Neural cell (in vitro differentiated cells): ENCODE measurements at regions not wholly inside any gene's neighbourhood (a gene's known extent, or its start where the extent isn't known, plus 50 kb on each side); places are given as distances from the start of the nearest gene placed in this dataset.

Experiments
- H2AFZ ChIP-seq: fragments of 200-600, 300-800 bp; sonication (generic), shearing (Covaris generic); 2 replicates; pipeline ENCODE4 v1.6.0; 2014; ENCODE audit warnings: low read depth, mild to moderate bottlenecking, antibody characterized with exemption, low read length, moderate library complexity
- H3F3A ChIP-seq: fragments of 200-600 bp; shearing (Covaris generic); 2 replicates; pipeline ENCODE4 v1.6.1; 2016; ENCODE audit warnings: mild to moderate bottlenecking, moderate library complexity, mixed read lengths, antibody characterized with exemption, low read length; ENCODE audit not compliant: insufficient read depth, poor library complexity, severe bottlenecking
- H3K27ac ChIP-seq: fragments of 200-600, 300-800 bp; sonication (generic), shearing (Covaris generic); 2 replicates; pipeline ENCODE4 v1.5.1; 2014; ENCODE audit warnings: mild to moderate bottlenecking, low read length, moderate library complexity
- H3K27me3 ChIP-seq: fragments of 300-800, 200-600 bp; sonication (generic), shearing (Covaris generic); 2 replicates; pipeline ENCODE4 v1.6.0; 2014; ENCODE audit warnings: mild to moderate bottlenecking, low read depth, low read length, moderate library complexity; ENCODE audit not compliant: insufficient read depth
- H3K36me3 ChIP-seq: fragments of 300-800, 200-600 bp; sonication (generic), shearing (Covaris generic); 2 replicates; pipeline ENCODE4 v1.5.1; 2014; ENCODE audit warnings: mild to moderate bottlenecking, antibody characterized with exemption, low read length, moderate library complexity; ENCODE audit not compliant: insufficient read depth
- H3K4me2 ChIP-seq: fragments of 300-800, 200-600 bp; sonication (generic), shearing (Covaris generic); 2 replicates; pipeline ENCODE4 v1.6.0; 2014; ENCODE audit warnings: mild to moderate bottlenecking, low read length
- H3K4me3 ChIP-seq: fragments of 300-800, 200-600 bp; sonication (generic), shearing (Covaris generic); 2 replicates; pipeline ENCODE4 v1.5.1; 2014; ENCODE audit warnings: mild to moderate bottlenecking, low read length, moderate library complexity
- H3K79me2 ChIP-seq: fragments of 200-600 bp; shearing (Covaris generic); replicated peaks from 2 replicates; pipeline ENCODE4 v1.6.0; 2014; ENCODE audit warnings: mild to moderate bottlenecking, low read length, moderate library complexity; ENCODE audit not compliant: insufficient read depth
- H3K9ac ChIP-seq: fragments of 300-800, 200-600 bp; sonication (generic), shearing (Covaris generic); 2 replicates; pipeline ENCODE4 v1.6.1; 2016; ENCODE audit warnings: mild to moderate bottlenecking, low read length, mixed read lengths
- H3K9me2 ChIP-seq: fragments of 200-600 bp; shearing (Covaris generic); 2 replicates; pipeline ENCODE4 v1.6.1; 2016; ENCODE audit warnings: mild to moderate bottlenecking, low read length, mixed read lengths; ENCODE audit not compliant: insufficient read depth
- H3K9me3 ChIP-seq: fragments of 200-600, 300-800 bp; sonication (generic), shearing (Covaris generic); 2 replicates; pipeline ENCODE4 v1.6.1; 2016; ENCODE audit warnings: mild to moderate bottlenecking, mixed run types, low read length, moderate library complexity, mixed read lengths
- H4K20me1 ChIP-seq: fragments of 200-600 bp; shearing (Covaris generic); 2 replicates; pipeline ENCODE4 v1.6.1; 2016; ENCODE audit warnings: mild to moderate bottlenecking, mixed run types; ENCODE audit not compliant: insufficient read depth
- EP300 ChIP-seq: fragments of 450-650 bp; conservative IDR thresholded peaks from 2 replicates; pipeline ENCODE4 v1.6.1; 2014; ENCODE audit warnings: antibody characterized with exemption, mild to moderate bottlenecking, moderate library complexity; ENCODE audit not compliant: poor library complexity, severe bottlenecking
- EZH2 ChIP-seq: fragments of 200-600, 300-800 bp; shearing (Covaris generic), sonication (generic); IDR thresholded peaks from 2 replicates; pipeline ENCODE4 v1.6.1; 2014; ENCODE audit warnings: antibody characterized with exemption, low read length, borderline replicate concordance, mild to moderate bottlenecking; ENCODE audit not compliant: insufficient read depth, poor library complexity, severe bottlenecking
- MXI1 ChIP-seq: fragments of 450-650 bp; conservative IDR thresholded peaks from 2 replicates; pipeline ENCODE4 v1.6.1; 2014; ENCODE audit warnings: antibody characterized with exemption, mild to moderate bottlenecking; ENCODE audit not compliant: poor library complexity, severe bottlenecking
- POLR2AphosphoS5 ChIP-seq: IDR thresholded peaks from 2 replicates; pipeline ENCODE4 v1.6.1; 2012
- RAD21 ChIP-seq: fragments of 450-650 bp; conservative IDR thresholded peaks from 2 replicates; pipeline ENCODE4 v1.6.1; 2014; ENCODE audit warnings: antibody characterized with exemption, mild to moderate bottlenecking, moderate library complexity
- SMC3 ChIP-seq: fragments of 450-650 bp; conservative IDR thresholded peaks from 2 replicates; pipeline ENCODE4 v1.6.1; 2014; ENCODE audit warnings: antibody characterized with exemption, mild to moderate bottlenecking, moderate library complexity; ENCODE audit not compliant: poor library complexity
- TAF1 ChIP-seq: IDR thresholded peaks from 2 replicates; pipeline ENCODE4 v1.6.1; 2012; ENCODE audit warnings: low read depth
- TF ChIP-seq, protein P1 (sequence below): IDR thresholded peaks from 2 replicates; pipeline ENCODE4 v1.6.1; 2012; ENCODE audit warnings: borderline replicate concordance
- TF ChIP-seq, protein P2 (sequence below): fragments of 450-650 bp; IDR thresholded peaks from 2 replicates; pipeline ENCODE4 v1.5.1; 2014; ENCODE audit warnings: antibody characterized with exemption, mild to moderate bottlenecking, moderate library complexity; ENCODE audit not compliant: poor library complexity, severe bottlenecking

DNA sequence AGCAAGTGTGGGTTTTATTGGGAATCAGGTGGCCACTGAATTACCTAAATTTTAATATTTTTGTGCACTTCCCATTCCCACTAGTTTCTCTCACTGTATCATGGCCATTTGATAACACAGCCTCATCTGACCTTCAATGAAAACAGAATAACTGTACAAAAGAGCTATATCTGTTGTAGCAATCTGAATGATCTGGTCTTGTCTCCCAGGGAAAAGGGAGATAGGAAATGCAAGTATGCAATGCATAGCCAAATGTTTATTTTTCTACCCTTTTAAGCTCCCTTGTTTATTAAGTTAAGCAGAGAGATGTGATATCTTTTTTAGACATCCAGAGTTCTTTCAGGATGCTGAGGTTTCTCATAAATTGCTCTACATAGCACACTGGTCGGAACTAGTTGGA is 288.3 kb upstream of the CLINT1 start:
- Histone ChIP-seq H3K4me3 (no peak overlapping the region), H3K9ac (no peak overlapping the region), H2AFZ (no peak overlapping the region), H3F3A (no peaks in the 10 kb centered on the region), H3K27me3 (no peaks in the 10 kb centered on the region), H4K20me1 (no peaks in the 10 kb centered on the region), H3K9me2 (no peaks in the 10 kb centered on the region), H3K36me3 (no peaks in the 10 kb centered on the region), H3K79me2 (no peaks in the 10 kb centered on the region), H3K27ac (no peak overlapping the region), H3K4me2 (no peak overlapping the region), H3K9me3 (no peaks in the 10 kb centered on the region)
- TF ChIP-seq EP300 (no peak), SMC3 (no peak), TAF1 (no peak), RAD21 (no peak), POLR2AphosphoS5 (no peak)
- TF ChIP-seq, protein P1, sequence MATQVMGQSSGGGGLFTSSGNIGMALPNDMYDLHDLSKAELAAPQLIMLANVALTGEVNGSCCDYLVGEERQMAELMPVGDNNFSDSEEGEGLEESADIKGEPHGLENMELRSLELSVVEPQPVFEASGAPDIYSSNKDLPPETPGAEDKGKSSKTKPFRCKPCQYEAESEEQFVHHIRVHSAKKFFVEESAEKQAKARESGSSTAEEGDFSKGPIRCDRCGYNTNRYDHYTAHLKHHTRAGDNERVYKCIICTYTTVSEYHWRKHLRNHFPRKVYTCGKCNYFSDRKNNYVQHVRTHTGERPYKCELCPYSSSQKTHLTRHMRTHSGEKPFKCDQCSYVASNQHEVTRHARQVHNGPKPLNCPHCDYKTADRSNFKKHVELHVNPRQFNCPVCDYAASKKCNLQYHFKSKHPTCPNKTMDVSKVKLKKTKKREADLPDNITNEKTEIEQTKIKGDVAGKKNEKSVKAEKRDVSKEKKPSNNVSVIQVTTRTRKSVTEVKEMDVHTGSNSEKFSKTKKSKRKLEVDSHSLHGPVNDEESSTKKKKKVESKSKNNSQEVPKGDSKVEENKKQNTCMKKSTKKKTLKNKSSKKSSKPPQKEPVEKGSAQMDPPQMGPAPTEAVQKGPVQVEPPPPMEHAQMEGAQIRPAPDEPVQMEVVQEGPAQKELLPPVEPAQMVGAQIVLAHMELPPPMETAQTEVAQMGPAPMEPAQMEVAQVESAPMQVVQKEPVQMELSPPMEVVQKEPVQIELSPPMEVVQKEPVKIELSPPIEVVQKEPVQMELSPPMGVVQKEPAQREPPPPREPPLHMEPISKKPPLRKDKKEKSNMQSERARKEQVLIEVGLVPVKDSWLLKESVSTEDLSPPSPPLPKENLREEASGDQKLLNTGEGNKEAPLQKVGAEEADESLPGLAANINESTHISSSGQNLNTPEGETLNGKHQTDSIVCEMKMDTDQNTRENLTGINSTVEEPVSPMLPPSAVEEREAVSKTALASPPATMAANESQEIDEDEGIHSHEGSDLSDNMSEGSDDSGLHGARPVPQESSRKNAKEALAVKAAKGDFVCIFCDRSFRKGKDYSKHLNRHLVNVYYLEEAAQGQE: no peak

DNA sequence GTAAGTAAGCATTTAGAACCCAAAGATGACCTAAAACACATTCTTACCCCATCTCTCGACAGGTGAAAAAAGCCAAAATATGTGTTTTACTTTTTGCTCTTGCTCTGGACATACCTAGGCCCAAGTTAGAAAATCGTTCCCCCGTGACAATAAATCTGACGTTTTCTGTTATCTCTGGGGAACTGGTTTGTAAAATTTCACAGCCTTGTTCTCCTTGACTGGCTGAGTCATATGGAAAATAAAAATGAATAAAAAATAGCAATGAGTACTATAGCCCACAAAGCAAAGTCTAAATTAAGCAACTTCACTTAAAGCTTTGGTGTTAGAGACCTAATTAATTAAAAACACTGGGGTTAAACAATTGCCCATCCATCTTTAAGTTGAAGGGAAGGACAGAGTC is 286.9 kb upstream of the CLINT1 start:
- H3K4me2 ChIP-seq: no peak overlapping the region
- no peaks in the 10 kb centered on the region for H3K79me2 ChIP-seq
- no peaks in the 10 kb centered on the region for H3K36me3 ChIP-seq
- H3F3A ChIP-seq: no peaks in the 10 kb centered on the region
- no peak overlapping the region for H3K4me3 ChIP-seq
- H3K27ac ChIP-seq: no peak overlapping the region
- H3K9ac ChIP-seq: no peak overlapping the region
- no peaks in the 10 kb centered on the region for H3K27me3 ChIP-seq
- H3K9me3 ChIP-seq: no peaks in the 10 kb centered on the region
- no peak overlapping the region for H2AFZ ChIP-seq
- TF ChIP-seq MXI1: no peak
- no peak for TF ChIP-seq EP300
- TF ChIP-seq RAD21: no peak
- TF ChIP-seq POLR2AphosphoS5: no peak
- TF ChIP-seq, protein P2, sequence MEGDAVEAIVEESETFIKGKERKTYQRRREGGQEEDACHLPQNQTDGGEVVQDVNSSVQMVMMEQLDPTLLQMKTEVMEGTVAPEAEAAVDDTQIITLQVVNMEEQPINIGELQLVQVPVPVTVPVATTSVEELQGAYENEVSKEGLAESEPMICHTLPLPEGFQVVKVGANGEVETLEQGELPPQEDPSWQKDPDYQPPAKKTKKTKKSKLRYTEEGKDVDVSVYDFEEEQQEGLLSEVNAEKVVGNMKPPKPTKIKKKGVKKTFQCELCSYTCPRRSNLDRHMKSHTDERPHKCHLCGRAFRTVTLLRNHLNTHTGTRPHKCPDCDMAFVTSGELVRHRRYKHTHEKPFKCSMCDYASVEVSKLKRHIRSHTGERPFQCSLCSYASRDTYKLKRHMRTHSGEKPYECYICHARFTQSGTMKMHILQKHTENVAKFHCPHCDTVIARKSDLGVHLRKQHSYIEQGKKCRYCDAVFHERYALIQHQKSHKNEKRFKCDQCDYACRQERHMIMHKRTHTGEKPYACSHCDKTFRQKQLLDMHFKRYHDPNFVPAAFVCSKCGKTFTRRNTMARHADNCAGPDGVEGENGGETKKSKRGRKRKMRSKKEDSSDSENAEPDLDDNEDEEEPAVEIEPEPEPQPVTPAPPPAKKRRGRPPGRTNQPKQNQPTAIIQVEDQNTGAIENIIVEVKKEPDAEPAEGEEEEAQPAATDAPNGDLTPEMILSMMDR: no peak
- no peak for TF ChIP-seq TAF1
- TF ChIP-seq, protein P1: no peak
- no peak for TF ChIP-seq SMC3
- no peak for TF ChIP-seq EZH2
- no peaks in the 10 kb centered on the region for H3K9me2 ChIP-seq
- H4K20me1 ChIP-seq: no peaks in the 10 kb centered on the region
